GM18505 (cell line): ENCODE measurements at regions not wholly inside any gene's neighbourhood (a gene's known extent, or its start where the extent isn't known, plus 50 kb on each side); places are given as distances from the start of the nearest gene placed in this dataset.

Experiments
- ATAC-seq: cut with Tn5 transposase; IDR thresholded peaks from one replicate; pipeline ENCODE4 v1.9.1; 2021; ENCODE audit not compliant: unreplicated experiment
- POLR2A ChIP-seq: IDR thresholded peaks from 4 replicates; pipeline ENCODE4 v1.6.1; 2011; ENCODE audit warnings: borderline replicate concordance; ENCODE audit not compliant: insufficient read depth, insufficient read length; ENCODE audit errors: extremely low read depth

GRCh38 chr4:181477591-181477990 is 765.6 kb upstream of the TENM3 start:
- no peak for ATAC-seq
- no peak for TF ChIP-seq POLR2A

- TF ChIP-seq POLR2A: no peak
These were observed 764.5 kb upstream of the TENM3 start for GRCh38 chr4:181478656-181479055.

GRCh38 chr4:181479141-181479540 is 764.1 kb upstream of the TENM3 start:
- no peak for ATAC-seq
- no peak for TF ChIP-seq POLR2A

More at GRCh38 chr4:181478656-181479055, 764.5 kb upstream of the TENM3 start:
- ATAC-seq: no peak

GRCh38 chr4:181484396-181484795 is 758.8 kb upstream of the TENM3 start:
- no peak for ATAC-seq
- TF ChIP-seq POLR2A: no peak

- no peak for TF ChIP-seq POLR2A
- ATAC-seq: no peak
These were observed 754.3 kb upstream of the TENM3 start for GRCh38 chr4:181488926-181489325.

GRCh38 chr4:181498148-181498547 is 745.1 kb upstream of the TENM3 start:
- no peak for TF ChIP-seq POLR2A
- no peak for ATAC-seq

GRCh38 chr4:181502611-181503010 is 740.6 kb upstream of the TENM3 start:
- TF ChIP-seq POLR2A: no peak
- no peak for ATAC-seq

- no peak for TF ChIP-seq POLR2A
- no peak for ATAC-seq
These were observed 739.4 kb upstream of the TENM3 start for GRCh38 chr4:181503687-181504390.

GRCh38 chr4:181504924-181505323 is 738.3 kb upstream of the TENM3 start:
- no peak for ATAC-seq
- no peak for TF ChIP-seq POLR2A

- no peak for TF ChIP-seq POLR2A
- ATAC-seq: no peak
These were observed 735.9 kb upstream of the TENM3 start for GRCh38 chr4:181507180-181507835.

GRCh38 chr4:181507938-181508337 is 735.3 kb upstream of the TENM3 start:
- ATAC-seq: no peak
- TF ChIP-seq POLR2A: no peak

GRCh38 chr4:181508601-181509000 is 734.6 kb upstream of the TENM3 start:
- no peak for ATAC-seq
- TF ChIP-seq POLR2A: no peak

GRCh38 chr4:181509073-181509472 is 734.1 kb upstream of the TENM3 start:
- TF ChIP-seq POLR2A: no peak
- ATAC-seq: no peak

GRCh38 chr4:181517491-181517890 is 725.7 kb upstream of the TENM3 start:
- ATAC-seq: no peak
- TF ChIP-seq POLR2A: no peak

- no peak for ATAC-seq
- TF ChIP-seq POLR2A: no peak
These were observed 722.4 kb upstream of the TENM3 start for GRCh38 chr4:181520790-181521189.

GRCh38 chr4:181523973-181524372 is 719.2 kb upstream of the TENM3 start:
- no peak for TF ChIP-seq POLR2A

More at GRCh38 chr4:181523973-181524372, 719.2 kb upstream of the TENM3 start:
- ATAC-seq: no peak
